ENCODE measurements at regions not wholly inside any gene's neighbourhood (a gene's known extent, or its start where the extent isn't known, plus 50 kb on each side); places are given as distances from the start of the nearest gene placed in this dataset.

GRCh38 chr18:41602034-41602433 is 353.0 kb upstream of the PIK3C3 start:
- TF ChIP-seq POLR2AphosphoS5 (IDR thresholded peaks at IDR 0.05) (no peak), EP300 (IDR thresholded peaks at IDR 0.05) (no peak), POLR2A (IDR thresholded peaks at IDR 0.05) (no peak), CTCF (IDR thresholded peaks at IDR 0.05) (no peak)
- intact Hi-C loops (cut with DNase I), result no loop called here
- 55 to 63% methylated on average over 4 of the region's 4 CpGs for WGBS, 2 donors
- no peak for DNase-seq
- Histone ChIP-seq H3K27me3 (no peaks in the 10 kb centered on the region), H3K4me3 (no peak overlapping the region), H3K4me1 (no peaks in the 10 kb centered on the region), H3K36me3 (no peaks in the 10 kb centered on the region), H3K27ac (no peak overlapping the region), H3K9me3 (no peaks in the 10 kb centered on the region)

- intact Hi-C loops (cut with DNase I), result no loop called here
- WGBS, 2 donors, result 79 to 89% methylated on average over 3 of the region's 3 CpGs
- no peak overlapping the region for H3K4me3 ChIP-seq
- no peak for DNase-seq
- H3K4me1 ChIP-seq, result no peaks in the 10 kb centered on the region
- H3K9me3 ChIP-seq, result no peaks in the 10 kb centered on the region
- H3K27me3 ChIP-seq, result no peaks in the 10 kb centered on the region
- no peaks in the 10 kb centered on the region for H3K36me3 ChIP-seq
- H3K27ac ChIP-seq, result no peak overlapping the region
- TF ChIP-seq EP300 (IDR thresholded peaks at IDR 0.05) (no peak), POLR2A (IDR thresholded peaks at IDR 0.05) (no peak), CTCF (IDR thresholded peaks at IDR 0.05) (no peak), POLR2AphosphoS5 (IDR thresholded peaks at IDR 0.05) (no peak)
Measured at GRCh38 chr18:41600693-41601391, 354.2 kb upstream of the PIK3C3 start.

- Histone ChIP-seq H3K9me3 (no peaks in the 10 kb centered on the region), H3K27me3 (no peaks in the 10 kb centered on the region), H3K27ac (no peak overlapping the region), H3K4me1 (no peaks in the 10 kb centered on the region), H3K36me3 (no peaks in the 10 kb centered on the region), H3K4me3 (no peak overlapping the region)
- no peak for TF ChIP-seq POLR2A (IDR thresholded peaks at IDR 0.05)
- TF ChIP-seq CTCF (IDR thresholded peaks at IDR 0.05), result no peak
- TF ChIP-seq EP300 (IDR thresholded peaks at IDR 0.05), result no peak
- TF ChIP-seq POLR2AphosphoS5 (IDR thresholded peaks at IDR 0.05), result no peak
- no peak for DNase-seq
- 76 to 81% methylated on average over 3 of the region's 3 CpGs for WGBS, 2 donors
- intact Hi-C loops (cut with DNase I), result no loop called here
Measured at GRCh38 chr18:41599466-41599865, 355.6 kb upstream of the PIK3C3 start.

- DNase-seq, result no peak
- TF ChIP-seq EP300 (IDR thresholded peaks at IDR 0.05), result no peak
- no peak for TF ChIP-seq POLR2AphosphoS5 (IDR thresholded peaks at IDR 0.05)
- no peak for TF ChIP-seq CTCF (IDR thresholded peaks at IDR 0.05)
- TF ChIP-seq POLR2A (IDR thresholded peaks at IDR 0.05), result no peak
- WGBS, 2 donors, result 81 to 82% methylated on average over 3 of the region's 3 CpGs
- Histone ChIP-seq H3K4me3 (no peak overlapping the region), H3K27ac (no peak overlapping the region), H3K4me1 (no peaks in the 10 kb centered on the region), H3K27me3 (no peaks in the 10 kb centered on the region), H3K36me3 (no peaks in the 10 kb centered on the region), H3K9me3 (no peaks in the 10 kb centered on the region)
- intact Hi-C loops (cut with DNase I), result no loop called here
Measured at GRCh38 chr18:41594582-41594981, 360.5 kb upstream of the PIK3C3 start.

- no peak overlapping the region for H3K27ac ChIP-seq
- H3K27me3 ChIP-seq, result no peaks in the 10 kb centered on the region
- TF ChIP-seq POLR2AphosphoS5 (IDR thresholded peaks at IDR 0.05), result no peak
- TF ChIP-seq EP300 (IDR thresholded peaks at IDR 0.05), result no peak
- TF ChIP-seq CTCF (IDR thresholded peaks at IDR 0.05), result no peak
- no peak for TF ChIP-seq POLR2A (IDR thresholded peaks at IDR 0.05)
- H3K4me3 ChIP-seq, result no peak overlapping the region
- H3K36me3 ChIP-seq, result no peaks in the 10 kb centered on the region
- intact Hi-C loops (cut with DNase I), result no loop called here
- H3K9me3 ChIP-seq, result no peaks in the 10 kb centered on the region
- no peak for DNase-seq
- H3K4me1 ChIP-seq, result no peaks in the 10 kb centered on the region
Measured at GRCh38 chr18:41593171-41593675, 361.8 kb upstream of the PIK3C3 start.

Measured in sigmoid colon (tissue), 6 donors.